22Rv1 (cell line): ENCODE measurements at regions not wholly inside any gene's neighbourhood (a gene's known extent, or its start where the extent isn't known, plus 50 kb on each side); places are given as distances from the start of the nearest gene placed in this dataset.

Experiments used
- H3K27ac ChIP-seq: fragments of 450-650 bp; 2 replicates; pipeline ENCODE4 v1.5.1; 2017
- ZFX ChIP-seq: fragments of 450-650 bp; IDR thresholded peaks from 2 replicates; pipeline ENCODE4 v1.6.1; 2017; ENCODE audit warnings: antibody characterized with exemption, borderline replicate concordance
- TF ChIP-seq, protein P1 (sequence below): fragments of 450-650 bp; IDR thresholded peaks from 2 replicates; pipeline ENCODE4 v1.5.1; 2017; ENCODE audit warnings: mild to moderate bottlenecking

DNA sequence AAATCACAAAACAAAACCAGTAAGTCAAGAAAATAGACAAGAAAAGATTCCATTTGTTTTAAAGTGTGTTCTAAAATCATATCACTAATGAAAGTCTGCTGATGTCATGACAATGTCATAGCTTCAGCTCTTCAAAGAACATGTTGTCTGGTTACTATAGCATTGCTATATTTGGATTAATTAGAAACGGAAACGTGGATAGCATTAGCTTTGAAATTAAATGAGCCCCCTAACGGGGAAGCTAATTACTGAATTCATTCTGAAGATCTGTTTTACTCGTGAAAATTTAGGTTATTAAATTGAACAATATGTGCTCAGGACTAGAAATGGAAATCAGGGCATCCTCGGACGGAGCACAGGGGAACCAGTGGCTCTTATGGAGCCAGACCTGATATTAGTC is 316.7 kb upstream of the AGTR1 start:
- H3K27ac ChIP-seq, result no peak overlapping the region
- TF ChIP-seq, protein P1, sequence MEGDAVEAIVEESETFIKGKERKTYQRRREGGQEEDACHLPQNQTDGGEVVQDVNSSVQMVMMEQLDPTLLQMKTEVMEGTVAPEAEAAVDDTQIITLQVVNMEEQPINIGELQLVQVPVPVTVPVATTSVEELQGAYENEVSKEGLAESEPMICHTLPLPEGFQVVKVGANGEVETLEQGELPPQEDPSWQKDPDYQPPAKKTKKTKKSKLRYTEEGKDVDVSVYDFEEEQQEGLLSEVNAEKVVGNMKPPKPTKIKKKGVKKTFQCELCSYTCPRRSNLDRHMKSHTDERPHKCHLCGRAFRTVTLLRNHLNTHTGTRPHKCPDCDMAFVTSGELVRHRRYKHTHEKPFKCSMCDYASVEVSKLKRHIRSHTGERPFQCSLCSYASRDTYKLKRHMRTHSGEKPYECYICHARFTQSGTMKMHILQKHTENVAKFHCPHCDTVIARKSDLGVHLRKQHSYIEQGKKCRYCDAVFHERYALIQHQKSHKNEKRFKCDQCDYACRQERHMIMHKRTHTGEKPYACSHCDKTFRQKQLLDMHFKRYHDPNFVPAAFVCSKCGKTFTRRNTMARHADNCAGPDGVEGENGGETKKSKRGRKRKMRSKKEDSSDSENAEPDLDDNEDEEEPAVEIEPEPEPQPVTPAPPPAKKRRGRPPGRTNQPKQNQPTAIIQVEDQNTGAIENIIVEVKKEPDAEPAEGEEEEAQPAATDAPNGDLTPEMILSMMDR, result no peak

DNA sequence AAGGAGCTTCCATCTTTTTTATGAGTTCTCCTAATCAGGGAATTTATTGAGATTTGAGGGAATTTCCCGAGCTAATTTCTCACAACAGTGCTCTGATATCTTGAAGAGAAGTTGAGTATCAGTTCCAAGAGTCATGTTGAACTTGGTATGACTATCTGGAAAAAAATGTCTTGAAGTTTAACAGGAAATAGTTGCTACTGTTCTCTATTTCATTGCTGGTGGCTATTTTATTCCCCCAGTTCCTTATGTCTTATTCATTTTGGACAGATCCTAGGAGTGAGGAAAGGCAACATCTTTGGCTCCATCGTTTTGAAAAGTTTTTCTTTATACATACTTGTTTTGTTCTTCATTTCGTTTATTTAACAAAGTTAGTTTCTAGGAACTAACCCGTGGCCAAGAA is 307.8 kb upstream of the AGTR1 start:
- TF ChIP-seq ZFX, result no peak
- TF ChIP-seq, protein P1, result no peak
- no peak overlapping the region for H3K27ac ChIP-seq

DNA sequence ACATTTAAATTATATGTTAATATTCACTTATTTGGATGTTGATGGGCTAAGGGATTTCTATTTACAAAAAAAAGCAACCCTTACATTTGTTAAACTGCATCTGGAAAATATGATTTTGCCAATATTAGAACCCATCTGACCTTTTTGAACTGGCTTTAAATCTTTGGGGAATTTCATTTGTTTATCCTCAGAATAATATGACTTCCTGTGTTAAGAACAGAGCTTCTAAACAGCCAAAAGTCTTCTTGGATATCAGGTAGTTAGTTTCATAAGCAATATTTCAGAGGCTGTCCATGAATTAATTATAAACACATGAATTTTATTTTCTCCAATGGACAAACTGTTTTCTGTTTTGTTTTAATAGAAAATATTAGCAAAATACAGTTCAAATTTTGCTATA is 301.9 kb upstream of the AGTR1 start:
- H3K27ac ChIP-seq, result no peak overlapping the region
- TF ChIP-seq, protein P1, result no peak

DNA sequence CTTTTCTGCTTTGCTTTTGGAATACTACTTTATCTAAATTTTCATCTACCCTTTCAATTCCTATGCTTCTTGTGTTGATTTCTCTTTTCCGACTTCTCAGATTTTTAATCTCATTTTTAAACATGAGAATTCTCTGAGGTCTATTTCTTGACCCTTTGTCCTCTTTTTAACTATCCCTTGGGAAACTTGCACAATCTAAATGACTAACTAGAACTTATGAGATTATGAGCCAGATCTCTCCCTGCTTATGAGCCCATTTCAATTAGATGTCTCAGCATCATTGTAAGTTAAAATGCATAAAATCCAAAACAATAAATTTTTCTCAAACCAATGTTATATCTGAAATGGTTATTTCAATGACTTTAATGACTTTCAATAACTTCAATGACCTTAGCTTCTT is 296.9 kb upstream of the AGTR1 start:
- no peak for TF ChIP-seq ZFX
- TF ChIP-seq, protein P1, result no peak
- no peak overlapping the region for H3K27ac ChIP-seq

DNA sequence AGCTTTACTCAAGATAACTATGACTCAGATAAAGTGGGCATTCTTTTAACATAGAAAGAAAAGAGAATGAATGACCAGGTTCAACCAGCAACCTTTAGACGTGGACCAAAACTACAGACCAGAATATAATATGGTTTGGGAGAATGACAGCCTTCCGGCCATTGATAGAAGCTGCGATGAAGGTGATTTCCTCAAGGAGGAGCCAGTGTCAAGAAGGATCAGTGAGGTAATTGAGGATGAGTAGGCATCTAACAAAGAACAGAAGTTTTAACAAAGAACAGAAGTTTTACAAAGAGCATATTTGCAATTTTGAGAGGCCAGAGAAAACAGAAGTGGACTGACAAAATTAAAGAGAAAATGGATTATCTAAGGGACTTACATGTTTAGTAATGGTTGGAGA is 289.0 kb upstream of the AGTR1 start:
- TF ChIP-seq ZFX, result no peak
- TF ChIP-seq, protein P1, result no peak
- H3K27ac ChIP-seq, result no peak overlapping the region

DNA sequence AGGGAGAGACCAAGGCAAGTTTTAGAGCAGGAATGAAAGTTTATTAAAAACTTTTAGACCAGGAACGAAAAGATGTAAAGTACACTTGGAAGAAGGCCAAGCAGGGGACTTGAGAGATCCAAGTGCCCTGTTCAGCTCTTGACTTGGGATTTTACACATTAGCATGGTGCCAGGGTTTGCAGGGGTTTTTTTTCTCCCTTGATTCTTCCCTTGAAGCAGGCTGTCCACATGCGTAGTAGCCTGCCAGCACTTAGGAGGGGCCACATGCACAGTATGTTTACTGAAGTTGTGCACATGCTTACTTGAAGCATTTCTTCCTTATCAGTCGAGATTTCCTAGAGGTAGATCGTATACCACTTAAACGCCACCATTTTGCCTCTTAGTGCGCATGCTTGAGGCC is 277.5 kb upstream of the AGTR1 start:
- no peak for TF ChIP-seq ZFX
- TF ChIP-seq, protein P1, result no peak
- no peak overlapping the region for H3K27ac ChIP-seq

DNA sequence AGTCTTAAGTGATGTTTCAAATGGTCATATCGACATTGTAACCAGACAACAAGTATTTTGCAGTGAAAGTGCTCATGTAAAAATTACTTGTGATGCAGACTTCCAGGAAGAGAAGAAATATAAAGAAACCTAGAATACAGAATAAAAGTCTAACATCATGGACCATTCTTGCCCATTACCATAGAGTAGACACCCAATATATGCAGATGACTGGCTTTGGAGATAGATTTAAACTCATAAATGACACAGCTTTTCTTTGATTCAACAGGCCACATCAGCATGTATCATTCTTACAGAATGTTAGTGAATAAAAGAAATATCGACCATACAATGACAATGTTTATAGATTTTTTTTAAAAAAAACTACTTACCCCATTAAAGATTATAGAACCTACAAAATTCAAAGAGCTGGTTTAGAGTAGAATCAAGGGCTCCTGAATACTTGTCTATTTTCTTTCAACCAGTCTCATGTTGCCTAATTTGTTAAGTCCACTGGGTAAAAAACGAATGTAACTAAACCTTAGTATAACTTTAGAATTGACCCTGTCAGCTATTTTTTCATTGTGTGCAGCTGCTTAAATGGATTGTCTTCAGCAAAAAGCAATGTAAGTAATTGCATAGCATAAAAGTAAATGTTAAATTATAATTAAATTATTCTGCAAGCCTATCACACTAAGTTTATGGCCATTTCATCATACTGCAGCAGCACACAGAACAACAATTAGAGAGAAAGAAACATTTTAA is 268.7 kb upstream of the AGTR1 start:
- TF ChIP-seq, protein P1, result no peak
- no peak for TF ChIP-seq ZFX
- no peak overlapping the region for H3K27ac ChIP-seq
